SK-N-MC (cell line): ENCODE measurements at regions not wholly inside any gene's neighbourhood (a gene's known extent, or its start where the extent isn't known, plus 50 kb on each side); places are given as distances from the start of the nearest gene placed in this dataset.
"Not testable (repeated sequence)": the region's sequence is repeated elsewhere in the genome, so short reads cannot be mapped to it uniquely, and the experiment has no call there.

Experiments
- DNase-seq: peaks from one replicate; pipeline ENCODE4 v3.0.0-alpha.2; 2011; ENCODE audit warnings: low read depth, low spot score
- H3K27ac ChIP-seq: fragments of 200-600 bp; sonication (generic); 2 replicates; pipeline ENCODE4 v1.5.1; 2016; ENCODE audit warnings: mixed run types
- H3K36me3 ChIP-seq: fragments of 200-600 bp; sonication (generic); 2 replicates; pipeline ENCODE4 v1.6.1; 2017; ENCODE audit warnings: antibody characterized with exemption, low read length, mixed read lengths; ENCODE audit not compliant: insufficient read depth
- H3K4me3 ChIP-seq: fragments of 200-600 bp; sonication (generic); 2 replicates; pipeline ENCODE4 v1.5.1; 2016
- H3K9ac ChIP-seq: fragments of 200-600 bp; sonication (generic); 2 replicates; pipeline ENCODE4 v1.8.0; 2017; ENCODE audit warnings: mixed run types, mixed read lengths; ENCODE audit not compliant: insufficient read length
- H3K9me3 ChIP-seq: fragments of 200-600 bp; sonication (generic); 2 replicates; pipeline ENCODE4 v1.6.1; 2017; ENCODE audit warnings: low read depth, mild to moderate bottlenecking, antibody characterized with exemption, low read length, moderate library complexity, mixed read lengths
- EZH2 ChIP-seq: fragments of 200-600 bp; sonication (generic); IDR thresholded peaks from one replicate; pipeline ENCODE4 v1.6.1; 2017; ENCODE audit warnings: antibody characterized with exemption
- FOXP2 ChIP-seq: optimal IDR thresholded peaks from 2 replicates; pipeline ENCODE3; 2011; ENCODE audit warnings: mild to moderate bottlenecking, moderate library complexity; ENCODE audit not compliant: insufficient read depth; ENCODE audit errors: extremely low read length, control extremely low read depth
- POLR2AphosphoS5 ChIP-seq: IDR thresholded peaks from 2 replicates; pipeline ENCODE4 v1.6.1; 2012; ENCODE audit warnings: mild to moderate bottlenecking, low read depth, low read length, borderline replicate concordance

DNA sequence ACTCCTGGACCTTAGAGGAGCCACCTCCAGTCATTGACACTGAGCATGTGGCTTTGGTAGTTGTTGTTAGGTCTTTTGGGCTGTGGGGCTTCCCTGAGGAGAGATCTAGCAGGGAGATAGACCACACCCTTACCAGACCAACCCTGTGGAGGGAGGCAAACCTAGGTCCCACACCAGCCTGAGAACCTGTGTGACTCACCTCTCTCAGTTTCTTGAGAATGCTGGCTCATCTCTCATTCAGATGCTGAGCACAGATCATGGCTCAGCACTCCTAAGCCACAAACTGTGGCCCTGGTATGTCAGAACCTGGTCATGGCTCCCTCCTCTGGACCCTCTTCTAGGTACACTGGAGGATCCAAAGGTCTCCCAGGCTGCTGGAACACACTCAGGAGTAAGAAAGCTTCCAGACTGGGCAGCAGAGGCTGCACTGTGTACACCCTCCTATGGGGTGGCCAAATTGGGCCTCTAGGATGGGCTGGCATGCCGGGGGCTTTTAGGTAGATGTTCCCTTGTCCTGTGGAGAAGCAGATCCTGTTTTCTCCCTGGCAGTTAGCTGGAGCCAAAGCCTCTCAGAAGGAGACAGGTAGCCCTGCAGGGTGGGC, 1294.5 kb downstream of the KHDRBS2 start:
- no peak overlapping the region for H3K9ac ChIP-seq
- H3K36me3 ChIP-seq, result no peaks in the 10 kb centered on the region
- DNase-seq, result no peak
- TF ChIP-seq POLR2AphosphoS5 (no peak), EZH2 (no peak), FOXP2 (no peak)
- no peak overlapping the region for H3K27ac ChIP-seq
- no peaks in the 10 kb centered on the region for H3K9me3 ChIP-seq
- H3K4me3 ChIP-seq, result no peak overlapping the region

DNA sequence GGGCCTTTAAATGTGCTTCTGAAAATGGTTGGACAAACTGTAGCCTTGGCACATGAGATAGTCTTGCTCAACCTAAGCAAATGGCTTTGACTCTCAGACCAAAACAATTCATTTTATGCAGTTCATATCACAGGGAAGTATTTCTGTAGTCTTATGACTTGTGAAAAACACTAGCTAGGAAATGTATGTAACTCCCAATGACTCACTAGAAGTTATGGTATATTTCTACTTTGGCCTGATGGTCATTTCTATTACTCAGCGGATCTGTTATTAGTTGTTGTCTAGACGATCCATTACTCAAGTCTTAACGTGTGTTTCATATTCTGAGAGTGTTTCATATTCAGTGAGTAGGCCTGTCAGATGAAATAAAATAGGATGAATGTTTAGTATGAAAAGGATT, 1333.5 kb downstream of the KHDRBS2 start:
- Histone ChIP-seq H3K27ac (no peak overlapping the region), H3K36me3 (no peaks in the 10 kb centered on the region), H3K9me3 (no peaks in the 10 kb centered on the region), H3K4me3 (no peak overlapping the region), H3K9ac (no peak overlapping the region)
- TF ChIP-seq EZH2, result no peak
- no peak for DNase-seq

- H3K9me3 ChIP-seq, H3K9ac ChIP-seq, H3K4me3 ChIP-seq, H3K36me3 ChIP-seq, H3K27ac ChIP-seq, DNase-seq: not testable (repeated sequence)
Measured at GRCh38 chr6:60950221-60950923, 1335.7 kb downstream of the KHDRBS2 start.

DNA sequence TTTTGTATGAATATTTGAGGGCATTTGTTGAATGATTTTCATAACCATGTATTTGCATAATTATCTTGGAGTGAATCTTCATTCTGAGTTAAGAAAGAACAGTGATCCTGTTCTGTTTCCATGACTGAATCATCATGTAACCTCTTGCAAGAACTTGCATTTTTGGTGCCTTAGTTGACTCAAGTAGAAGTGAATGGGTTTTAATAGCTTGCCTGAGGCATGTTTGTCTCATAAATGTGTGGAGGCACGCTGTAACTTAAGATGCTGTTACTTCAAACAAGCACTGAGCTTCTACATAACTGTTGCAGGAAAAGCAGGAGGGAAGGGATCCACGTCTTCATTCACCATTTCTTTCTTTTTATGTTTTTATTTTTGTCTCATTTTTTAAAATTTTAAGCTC, 1338.6 kb downstream of the KHDRBS2 start:
- not testable (repeated sequence) for H3K27ac ChIP-seq, H3K4me3 ChIP-seq, DNase-seq, H3K9me3 ChIP-seq, H3K36me3 ChIP-seq, H3K9ac ChIP-seq

DNA sequence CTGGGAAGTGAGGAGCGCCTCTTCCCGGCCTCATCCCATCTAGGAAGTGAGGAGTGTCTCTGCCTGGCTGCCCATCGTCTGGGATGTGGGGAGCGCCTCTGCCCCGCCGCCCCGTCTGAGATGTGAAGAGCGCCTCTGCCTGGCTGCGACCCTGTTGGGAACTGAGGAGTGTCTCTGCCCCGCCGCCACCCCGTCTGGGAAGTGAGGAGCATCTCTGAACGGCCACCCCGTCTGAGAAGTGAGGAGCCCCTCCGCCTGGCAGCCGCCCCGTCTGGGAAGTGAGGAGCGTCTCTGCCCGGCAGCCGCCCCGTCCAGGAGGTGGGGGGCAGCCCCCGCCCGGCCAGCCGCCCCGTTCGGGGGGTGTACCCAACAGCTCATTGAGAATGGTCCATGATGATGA, 1341.2 kb downstream of the KHDRBS2 start:
- not testable (repeated sequence) for H3K9me3 ChIP-seq, H3K36me3 ChIP-seq, H3K27ac ChIP-seq, H3K9ac ChIP-seq, DNase-seq, H3K4me3 ChIP-seq

GRCh38 chr6:60935970-60936369, 1350.1 kb downstream of the KHDRBS2 start:
- H3K36me3 ChIP-seq, DNase-seq, H3K9me3 ChIP-seq, H3K9ac ChIP-seq, H3K27ac ChIP-seq, H3K4me3 ChIP-seq: not testable (repeated sequence)

- H3K4me3 ChIP-seq, H3K27ac ChIP-seq, DNase-seq, H3K9ac ChIP-seq, H3K36me3 ChIP-seq, H3K9me3 ChIP-seq: not testable (repeated sequence)
Measured at GRCh38 chr6:60919652-60920051, 1366.4 kb downstream of the KHDRBS2 start.

GRCh38 chr6:60903860-60904259, 1382.2 kb downstream of the KHDRBS2 start:
- not testable (repeated sequence) for DNase-seq, H3K36me3 ChIP-seq, H3K27ac ChIP-seq, H3K9me3 ChIP-seq, H3K9ac ChIP-seq, H3K4me3 ChIP-seq

DNA sequence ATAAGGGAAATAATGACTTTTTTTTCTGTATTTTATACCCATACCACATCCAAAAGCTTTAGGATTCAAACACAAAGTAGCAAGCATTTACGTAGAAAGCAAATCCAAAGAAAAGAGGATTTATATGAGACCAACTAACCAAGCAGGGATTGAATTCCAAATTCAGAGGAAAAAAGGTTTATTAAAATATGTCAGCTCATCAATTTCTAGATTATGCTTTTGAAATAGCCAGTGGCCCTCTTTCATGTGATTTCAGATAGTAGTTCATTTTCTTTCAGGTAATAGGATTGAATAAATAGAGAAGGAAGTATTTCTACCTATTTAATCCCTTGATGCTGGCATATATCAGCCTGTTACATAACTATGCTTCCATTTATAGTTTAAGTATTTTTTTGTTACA, 1392.7 kb downstream of the KHDRBS2 start:
- not testable (repeated sequence) for H3K27ac ChIP-seq, H3K9ac ChIP-seq, H3K9me3 ChIP-seq, DNase-seq, H3K36me3 ChIP-seq, H3K4me3 ChIP-seq

DNA sequence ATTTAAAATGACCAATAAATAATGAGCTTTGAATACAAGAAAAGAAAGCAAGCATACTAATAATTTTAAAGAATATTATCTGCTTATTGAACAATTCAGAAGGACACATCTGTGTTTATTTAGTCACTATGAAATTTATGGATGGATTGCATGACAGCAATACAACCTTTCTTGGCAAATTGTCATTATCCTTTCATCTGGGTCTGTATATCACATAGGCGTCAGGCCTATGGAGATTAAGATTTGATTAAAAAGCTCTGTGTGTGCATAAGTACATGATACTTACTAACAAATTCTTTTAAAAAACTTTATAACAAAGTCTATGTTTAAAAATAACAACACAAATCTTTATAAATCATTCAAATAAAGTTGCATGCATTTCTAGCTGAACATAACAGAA, 1394.4 kb downstream of the KHDRBS2 start:
- no peak for TF ChIP-seq POLR2AphosphoS5
- TF ChIP-seq FOXP2, result no peak
- no peak for TF ChIP-seq EZH2
- no peak for DNase-seq
- no peaks in the 10 kb centered on the region for H3K9me3 ChIP-seq

GRCh38 chr6:60877396-60877795, 1408.6 kb downstream of the KHDRBS2 start:
- not testable (repeated sequence) for H3K9me3 ChIP-seq, H3K27ac ChIP-seq, H3K9ac ChIP-seq, H3K4me3 ChIP-seq, H3K36me3 ChIP-seq, DNase-seq

More for the DNA sequence above, 1394.4 kb downstream of the KHDRBS2 start:
- Histone ChIP-seq H3K27ac (no peak overlapping the region), H3K4me3 (no peak overlapping the region), H3K36me3 (no peaks in the 10 kb centered on the region), H3K9ac (no peak overlapping the region)

- not testable (repeated sequence) for H3K27ac ChIP-seq, H3K9ac ChIP-seq, H3K9me3 ChIP-seq, DNase-seq, H3K4me3 ChIP-seq, H3K36me3 ChIP-seq
Measured at GRCh38 chr6:60870779-60871178, 1415.2 kb downstream of the KHDRBS2 start.
